Stomach (tissue), 4 donors: ENCODE measurements at regions not wholly inside any gene's neighbourhood (a gene's known extent, or its start where the extent isn't known, plus 50 kb on each side); places are given as distances from the start of the nearest gene placed in this dataset.

Experiments used
- EP300 ChIP-seq: sonication (generic); formaldehyde crosslinking; IDR thresholded peaks from one replicate; pipeline ENCODE4 v1.6.1; 2017; ENCODE audit warnings: antibody characterized with exemption
- TF ChIP-seq, protein P1 (sequence below), 7 experiments: fragments of 450-650 bp in 4 of 7; fragments of 200-600 bp in 3 of 7; sonication (generic) in 3 of 7; IDR thresholded peaks; one replicate each; pipeline ENCODE4 v1.5.1; 2016 to 2019; ENCODE audit warnings: antibody characterized with exemption in 7 of 7, control low read depth in 2 of 7, mild to moderate bottlenecking in 1 of 7

GRCh38 chr3:146851665-146852064 is 246.5 kb upstream of the PLSCR5 start:
- TF ChIP-seq, protein P1, sequence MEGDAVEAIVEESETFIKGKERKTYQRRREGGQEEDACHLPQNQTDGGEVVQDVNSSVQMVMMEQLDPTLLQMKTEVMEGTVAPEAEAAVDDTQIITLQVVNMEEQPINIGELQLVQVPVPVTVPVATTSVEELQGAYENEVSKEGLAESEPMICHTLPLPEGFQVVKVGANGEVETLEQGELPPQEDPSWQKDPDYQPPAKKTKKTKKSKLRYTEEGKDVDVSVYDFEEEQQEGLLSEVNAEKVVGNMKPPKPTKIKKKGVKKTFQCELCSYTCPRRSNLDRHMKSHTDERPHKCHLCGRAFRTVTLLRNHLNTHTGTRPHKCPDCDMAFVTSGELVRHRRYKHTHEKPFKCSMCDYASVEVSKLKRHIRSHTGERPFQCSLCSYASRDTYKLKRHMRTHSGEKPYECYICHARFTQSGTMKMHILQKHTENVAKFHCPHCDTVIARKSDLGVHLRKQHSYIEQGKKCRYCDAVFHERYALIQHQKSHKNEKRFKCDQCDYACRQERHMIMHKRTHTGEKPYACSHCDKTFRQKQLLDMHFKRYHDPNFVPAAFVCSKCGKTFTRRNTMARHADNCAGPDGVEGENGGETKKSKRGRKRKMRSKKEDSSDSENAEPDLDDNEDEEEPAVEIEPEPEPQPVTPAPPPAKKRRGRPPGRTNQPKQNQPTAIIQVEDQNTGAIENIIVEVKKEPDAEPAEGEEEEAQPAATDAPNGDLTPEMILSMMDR (IDR thresholded peaks at IDR 0.05), result no peak
- no peak for TF ChIP-seq EP300
